A673 (cell line): ENCODE measurements at regions not wholly inside any gene's neighbourhood (a gene's known extent, or its start where the extent isn't known, plus 50 kb on each side); places are given as distances from the start of the nearest gene placed in this dataset.
"Not testable (repeated sequence)": the region's sequence is repeated elsewhere in the genome, so short reads cannot be mapped to it uniquely, and the experiment has no call there.

Experiments
- BruUV-seq: library from RNA; stranded (reverse); fragments of 400-500 nt; replicated peaks from 2 replicates; lab custom pipeline; 2021; lab: Mats Ljungman, UMichigan
- CTCF ChIA-PET: fragments of 300-600 bp; sonication (Branson Sonifier 250); formaldehyde crosslinking; loops from one replicate; lab custom pipeline; 2022; ENCODE audit warnings: antibody characterized with exemption; lab: Charles Lee
- POLR2A ChIA-PET: fragments of 300-600 bp; sonication (Branson Sonifier 250); formaldehyde crosslinking; loops from one replicate; lab custom pipeline; 2022; ENCODE audit warnings: antibody characterized with exemption; ENCODE audit not compliant: low non-redundant PET; lab: Charles Lee
- DNase-seq: peaks from one replicate; pipeline ENCODE4 v3.0.0-alpha.2; 2015; ENCODE audit warnings: low spot score
- H3K27ac ChIP-seq: fragments of 200-600 bp; sonication (generic); 2 replicates; pipeline ENCODE4 v1.5.1; 2016; ENCODE audit warnings: mixed run types, low read depth, mild to moderate bottlenecking, mixed read lengths, antibody characterized with exemption, low read length; ENCODE audit not compliant: poor library complexity, severe bottlenecking
- H3K27me3 ChIP-seq: fragments of 200-600 bp; sonication (generic); replicated peaks from 2 replicates; pipeline ENCODE4 v1.6.1; 2017; ENCODE audit warnings: mixed run types, low read depth, mild to moderate bottlenecking, mixed read lengths, antibody characterized with exemption, low read length; ENCODE audit not compliant: insufficient read depth, poor library complexity
- H3K36me3 ChIP-seq: fragments of 200-600 bp; sonication (generic); 2 replicates; pipeline ENCODE4 v1.6.1; 2016; ENCODE audit warnings: mixed run types, mild to moderate bottlenecking, mixed read lengths, antibody characterized with exemption, low read length; ENCODE audit not compliant: insufficient read depth, poor library complexity, severe bottlenecking
- H3K4me1 ChIP-seq: fragments of 200-600 bp; sonication (generic); 2 replicates; pipeline ENCODE4 v1.6.1; 2017; ENCODE audit warnings: mixed run types, mild to moderate bottlenecking, mixed read lengths, antibody characterized with exemption, low read length; ENCODE audit not compliant: insufficient read depth, poor library complexity, severe bottlenecking
- H3K4me3 ChIP-seq: fragments of 200-600 bp; sonication (generic); 2 replicates; pipeline ENCODE4 v1.5.1; 2016; ENCODE audit warnings: low read depth, mixed run types, mild to moderate bottlenecking, mixed read lengths, low read length; ENCODE audit not compliant: poor library complexity, severe bottlenecking
- H3K9me3 ChIP-seq: fragments of 200-600 bp; sonication (generic); 2 replicates; pipeline ENCODE4 v1.6.1; 2016; ENCODE audit warnings: mixed run types, low read depth, mild to moderate bottlenecking, mixed read lengths, antibody characterized with exemption, low read length; ENCODE audit not compliant: poor library complexity, severe bottlenecking
- EZH2 ChIP-seq: fragments of 200-600 bp; sonication (generic); IDR thresholded peaks from 2 replicates; pipeline ENCODE4 v1.6.1; 2017; ENCODE audit warnings: borderline replicate concordance, low read depth, mild to moderate bottlenecking, mixed read lengths, antibody characterized with exemption, low read length; ENCODE audit not compliant: poor library complexity, severe bottlenecking
- intact Hi-C: fragments of 100-400 bp; cut with micrococcal nuclease; formaldehyde crosslinking; loops from one replicate; pipeline ENCODE4 v1.10.0; 2022; ENCODE audit not compliant: unreplicated experiment
- TF ChIP-seq, protein P1 (sequence below): fragments of 300-800, 200-600 bp; sonication (generic); conservative IDR thresholded peaks from 2 replicates; pipeline ENCODE4 v1.5.1; 2017; ENCODE audit warnings: low read depth, mild to moderate bottlenecking, antibody characterized with exemption, low read length, moderate library complexity, mixed read lengths

DNA sequence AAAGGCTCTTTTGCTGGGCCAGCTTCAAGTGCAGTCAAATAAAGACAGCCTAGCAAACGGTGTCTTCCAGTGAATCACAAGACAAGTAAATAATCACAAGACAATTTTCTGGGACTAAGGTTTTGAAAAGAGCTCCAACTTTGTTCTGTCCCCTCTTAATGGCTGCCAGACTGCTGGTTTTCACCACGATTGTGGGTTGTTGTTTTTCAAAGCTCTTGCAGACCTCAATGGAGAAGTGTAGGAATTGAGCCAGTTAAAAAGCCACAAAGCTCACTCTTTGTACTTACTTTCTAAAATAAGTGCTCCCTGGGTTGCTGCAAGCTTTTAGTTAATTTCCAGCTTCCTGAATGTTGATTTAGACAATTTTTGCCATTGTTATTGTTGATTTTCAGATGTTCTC, 405.8 kb upstream of the HTR2C start:
- TF ChIP-seq EZH2, result no peak
- TF ChIP-seq, protein P1, sequence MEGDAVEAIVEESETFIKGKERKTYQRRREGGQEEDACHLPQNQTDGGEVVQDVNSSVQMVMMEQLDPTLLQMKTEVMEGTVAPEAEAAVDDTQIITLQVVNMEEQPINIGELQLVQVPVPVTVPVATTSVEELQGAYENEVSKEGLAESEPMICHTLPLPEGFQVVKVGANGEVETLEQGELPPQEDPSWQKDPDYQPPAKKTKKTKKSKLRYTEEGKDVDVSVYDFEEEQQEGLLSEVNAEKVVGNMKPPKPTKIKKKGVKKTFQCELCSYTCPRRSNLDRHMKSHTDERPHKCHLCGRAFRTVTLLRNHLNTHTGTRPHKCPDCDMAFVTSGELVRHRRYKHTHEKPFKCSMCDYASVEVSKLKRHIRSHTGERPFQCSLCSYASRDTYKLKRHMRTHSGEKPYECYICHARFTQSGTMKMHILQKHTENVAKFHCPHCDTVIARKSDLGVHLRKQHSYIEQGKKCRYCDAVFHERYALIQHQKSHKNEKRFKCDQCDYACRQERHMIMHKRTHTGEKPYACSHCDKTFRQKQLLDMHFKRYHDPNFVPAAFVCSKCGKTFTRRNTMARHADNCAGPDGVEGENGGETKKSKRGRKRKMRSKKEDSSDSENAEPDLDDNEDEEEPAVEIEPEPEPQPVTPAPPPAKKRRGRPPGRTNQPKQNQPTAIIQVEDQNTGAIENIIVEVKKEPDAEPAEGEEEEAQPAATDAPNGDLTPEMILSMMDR, result no peak
- no TSS peak for BruUV-seq
- intact Hi-C loops, result no loop called here
- no peak for DNase-seq
- Histone ChIP-seq H3K36me3 (no peaks in the 10 kb centered on the region), H3K9me3 (no peaks in the 10 kb centered on the region), H3K4me3 (no peak overlapping the region), H3K27me3 (peaks cover 4% of the 10 kb centered on the region), H3K4me1 (no peaks in the 10 kb centered on the region), H3K27ac (no peak overlapping the region)
- CTCF ChIA-PET, result no interaction called here
- POLR2A ChIA-PET, result no interaction called here

DNA sequence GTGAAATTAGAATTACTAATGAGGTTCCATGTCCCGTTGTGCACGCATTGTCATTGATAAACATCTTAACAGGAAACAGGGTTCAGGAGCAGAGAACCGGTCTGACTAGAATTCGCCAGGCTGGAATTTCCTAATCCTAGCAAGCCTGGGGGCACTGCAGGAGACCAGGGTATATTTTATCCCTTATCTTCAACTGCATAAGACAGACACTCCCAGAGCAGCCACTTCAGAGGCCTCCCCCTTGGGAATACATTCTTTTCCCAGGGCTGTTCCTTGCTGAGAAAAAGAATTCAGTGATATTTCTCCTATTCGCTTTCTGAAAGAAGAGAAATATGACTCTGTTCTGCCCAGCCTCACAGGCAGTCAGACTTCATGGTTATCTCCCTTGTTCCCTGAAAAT, 416.6 kb upstream of the HTR2C start:
- POLR2A ChIA-PET, H3K27me3 ChIP-seq, DNase-seq, CTCF ChIA-PET, BruUV-seq, H3K36me3 ChIP-seq, H3K9me3 ChIP-seq, H3K4me1 ChIP-seq, intact Hi-C loops, H3K4me3 ChIP-seq, H3K27ac ChIP-seq: not testable (repeated sequence)

DNA sequence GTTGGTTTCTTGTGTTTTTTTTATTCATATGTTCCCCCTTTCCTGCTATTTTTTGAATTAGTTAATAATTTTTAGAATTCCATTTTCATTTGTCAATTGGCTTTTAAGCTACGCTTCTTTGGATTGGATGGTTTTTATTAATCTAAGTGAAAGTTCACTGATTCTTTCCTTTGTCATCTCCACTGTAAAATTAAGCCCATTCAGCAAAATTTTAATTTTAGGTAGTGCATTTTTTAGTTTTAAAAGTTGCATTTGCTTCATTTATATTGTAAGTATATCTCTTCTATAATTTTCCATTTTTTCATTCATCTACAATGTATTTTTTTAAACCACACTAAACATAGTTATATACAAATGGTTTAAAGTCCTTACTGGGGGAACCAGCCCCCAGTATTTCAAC, 417.3 kb upstream of the HTR2C start:
- Histone ChIP-seq H3K9me3 (no peaks in the 10 kb centered on the region), H3K36me3 (no peaks in the 10 kb centered on the region), H3K4me3 (no peak overlapping the region), H3K27ac (no peak overlapping the region), H3K27me3 (no peaks in the 10 kb centered on the region), H3K4me1 (no peaks in the 10 kb centered on the region)
- DNase-seq, result no peak
- ChIA-PET CTCF (no interaction called here), POLR2A (no interaction called here)
- intact Hi-C loops, result no loop called here
- TF ChIP-seq, protein P1, result no peak
- no peak for TF ChIP-seq EZH2
- BruUV-seq, result no TSS peak

GRCh38 chrX:114165537-114165936, 418.3 kb upstream of the HTR2C start:
- no TSS peak for BruUV-seq
- no peak for TF ChIP-seq EZH2
- TF ChIP-seq, protein P1, result no peak
- no peak overlapping the region for H3K4me3 ChIP-seq
- no peak for DNase-seq
- H3K4me1 ChIP-seq, result no peaks in the 10 kb centered on the region
- H3K27ac ChIP-seq, result no peak overlapping the region
- intact Hi-C loops, result no loop called here
- H3K9me3 ChIP-seq, result peaks cover 4% of the 10 kb centered on the region
- POLR2A ChIA-PET, result no interaction called here
- CTCF ChIA-PET, result no interaction called here
- H3K27me3 ChIP-seq, result no peaks in the 10 kb centered on the region
- H3K36me3 ChIP-seq, result no peaks in the 10 kb centered on the region
